ENCODE measurements at regions not wholly inside any gene's neighbourhood (a gene's known extent, or its start where the extent isn't known, plus 50 kb on each side); places are given as distances from the start of the nearest gene placed in this dataset.

DNA sequence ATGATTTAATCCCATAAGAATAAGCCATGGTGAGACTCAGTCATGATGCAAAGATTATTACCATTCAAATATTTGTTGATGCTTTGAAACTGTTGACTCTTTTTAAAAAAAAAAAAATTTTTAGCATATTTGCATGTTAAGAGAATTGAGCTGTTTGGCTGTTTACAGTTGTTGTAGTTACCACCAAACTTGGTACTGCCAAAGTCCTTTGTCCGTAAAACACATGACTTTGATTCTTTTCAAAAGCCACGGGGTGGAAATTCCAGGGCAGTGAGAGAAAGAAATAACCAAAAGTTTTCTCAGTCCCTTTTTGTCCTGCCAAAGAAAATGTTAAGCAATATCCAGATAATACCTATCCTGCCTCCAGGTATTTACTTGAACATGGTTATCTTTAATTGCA lies 474.8 kb downstream of the METTL4 start:
- no peak for DNase-seq (ENCODE audit: extremely low spot score)
- TF ChIP-seq FOXM1 (IDR thresholded peaks at IDR 0.05; ENCODE audit: borderline replicate concordance) (no peak), SUZ12 (IDR thresholded peaks at IDR 0.05) (no peak), SP1 (IDR thresholded peaks at IDR 0.05) (no peak), BHLHE40 (IDR thresholded peaks at IDR 0.05; ENCODE audit: borderline replicate concordance) (no peak), TARDBP (IDR thresholded peaks at IDR 0.05) (no peak)
- POLR2A ChIA-PET: no interaction called here
- CTCF ChIA-PET: no interaction called here

DNA sequence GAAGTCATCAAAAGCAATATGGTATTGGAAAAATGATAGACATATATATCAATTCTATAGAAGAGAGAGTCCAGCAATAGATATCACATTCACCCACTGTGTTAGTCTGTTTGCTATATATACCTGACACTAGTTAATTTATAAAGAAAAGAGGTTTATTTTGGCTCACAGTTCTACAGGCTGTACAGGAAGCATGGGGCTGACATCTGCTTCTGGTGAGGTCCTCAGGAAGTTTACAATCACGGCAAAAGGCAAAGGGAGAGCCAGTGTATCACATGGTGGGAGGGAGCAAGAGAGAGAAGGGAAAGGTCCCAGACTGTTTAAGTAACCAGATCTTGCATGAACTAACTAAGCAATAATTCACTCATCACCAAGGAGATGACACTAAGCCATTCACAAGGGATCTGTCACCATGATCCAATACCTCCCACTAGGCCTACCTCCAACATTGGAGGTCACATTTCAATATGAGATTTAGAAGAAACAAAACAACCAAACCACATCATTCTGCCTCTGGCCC lies 470.6 kb downstream of the METTL4 start:
- no peak for DNase-seq (ENCODE audit: extremely low spot score)
- TF ChIP-seq CTBP1 (IDR thresholded peaks at IDR 0.05; ENCODE audit: borderline replicate concordance) (no peak), NFRKB (IDR thresholded peaks at IDR 0.05) (no peak)
- CTCF ChIA-PET: no interaction called here
- POLR2A ChIA-PET: no interaction called here

DNA sequence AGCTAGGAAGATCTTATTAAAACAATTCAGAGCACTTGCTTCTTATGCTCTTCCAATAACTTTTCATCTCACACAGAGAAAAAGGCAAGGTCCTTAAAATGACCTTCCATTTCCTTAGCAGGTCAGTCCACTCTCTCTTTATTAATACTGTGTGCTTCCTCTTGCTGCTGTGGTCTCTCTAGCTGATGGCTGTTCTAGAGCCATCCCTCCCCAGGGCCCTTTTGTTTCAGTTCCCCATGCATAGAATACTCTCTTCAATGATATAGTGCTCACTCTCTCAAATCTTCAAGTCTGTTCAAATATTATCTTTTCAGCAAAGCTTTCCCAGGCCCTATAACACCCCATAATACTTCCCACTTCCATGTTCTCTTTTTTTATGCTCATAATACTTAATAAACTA lies 469.3 kb downstream of the METTL4 start:
- TF ChIP-seq L3MBTL2 (conservative IDR thresholded peaks at IDR 0.05): no peak
- no peak for TF ChIP-seq NFRKB (IDR thresholded peaks at IDR 0.05)
- TF ChIP-seq ARNT (IDR thresholded peaks at IDR 0.05): no peak
- TF ChIP-seq SUZ12 (IDR thresholded peaks at IDR 0.05): no peak
- TF ChIP-seq FOXA1 (IDR thresholded peaks at IDR 0.05): no peak
- no peak for TF ChIP-seq CTBP1 (IDR thresholded peaks at IDR 0.05; ENCODE audit: borderline replicate concordance)
- TF ChIP-seq LEF1 (IDR thresholded peaks at IDR 0.05; ENCODE audit: borderline replicate concordance): no peak
- TF ChIP-seq SP1 (IDR thresholded peaks at IDR 0.05): no peak
- no peak for TF ChIP-seq FOXM1 (IDR thresholded peaks at IDR 0.05; ENCODE audit: borderline replicate concordance)
- no peak for TF ChIP-seq FOXK2 (IDR thresholded peaks at IDR 0.05)
- no peak for TF ChIP-seq BHLHE40 (IDR thresholded peaks at IDR 0.05; ENCODE audit: borderline replicate concordance)
- TF ChIP-seq HDGF (IDR thresholded peaks at IDR 0.05; ENCODE audit: borderline replicate concordance): no peak
- no peak for TF ChIP-seq TARDBP (IDR thresholded peaks at IDR 0.05)

DNA sequence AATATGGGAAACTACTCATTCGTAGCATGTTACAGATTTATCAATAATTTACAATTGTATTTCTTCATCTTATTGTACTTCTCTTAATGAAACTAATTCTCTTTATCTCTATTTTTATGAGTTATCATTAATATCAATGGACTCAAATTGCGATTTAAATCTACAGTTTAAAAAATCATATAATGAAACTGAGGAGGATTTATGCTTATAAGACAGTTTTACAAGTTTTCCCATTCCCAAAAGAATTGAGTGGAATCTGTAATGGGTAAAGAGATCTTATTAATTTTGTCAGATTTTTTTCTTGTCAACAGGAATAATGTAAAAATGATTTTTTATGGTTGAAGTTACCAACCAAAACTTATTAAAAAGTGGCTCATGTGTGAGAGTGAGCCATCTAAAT lies 468.0 kb downstream of the METTL4 start:
- TF ChIP-seq FOXM1 (IDR thresholded peaks at IDR 0.05; ENCODE audit: borderline replicate concordance) (no peak), SP1 (IDR thresholded peaks at IDR 0.05) (no peak), ARNT (IDR thresholded peaks at IDR 0.05) (no peak), SUZ12 (IDR thresholded peaks at IDR 0.05) (no peak)
- POLR2A ChIA-PET: no interaction called here
- no peak for DNase-seq (ENCODE audit: extremely low spot score)
- CTCF ChIA-PET: no interaction called here

More for the DNA sequence above, 469.3 kb downstream of the METTL4 start:
- ChIA-PET CTCF (no interaction called here), POLR2A (no interaction called here)
- no peak for DNase-seq (ENCODE audit: extremely low spot score)

DNA sequence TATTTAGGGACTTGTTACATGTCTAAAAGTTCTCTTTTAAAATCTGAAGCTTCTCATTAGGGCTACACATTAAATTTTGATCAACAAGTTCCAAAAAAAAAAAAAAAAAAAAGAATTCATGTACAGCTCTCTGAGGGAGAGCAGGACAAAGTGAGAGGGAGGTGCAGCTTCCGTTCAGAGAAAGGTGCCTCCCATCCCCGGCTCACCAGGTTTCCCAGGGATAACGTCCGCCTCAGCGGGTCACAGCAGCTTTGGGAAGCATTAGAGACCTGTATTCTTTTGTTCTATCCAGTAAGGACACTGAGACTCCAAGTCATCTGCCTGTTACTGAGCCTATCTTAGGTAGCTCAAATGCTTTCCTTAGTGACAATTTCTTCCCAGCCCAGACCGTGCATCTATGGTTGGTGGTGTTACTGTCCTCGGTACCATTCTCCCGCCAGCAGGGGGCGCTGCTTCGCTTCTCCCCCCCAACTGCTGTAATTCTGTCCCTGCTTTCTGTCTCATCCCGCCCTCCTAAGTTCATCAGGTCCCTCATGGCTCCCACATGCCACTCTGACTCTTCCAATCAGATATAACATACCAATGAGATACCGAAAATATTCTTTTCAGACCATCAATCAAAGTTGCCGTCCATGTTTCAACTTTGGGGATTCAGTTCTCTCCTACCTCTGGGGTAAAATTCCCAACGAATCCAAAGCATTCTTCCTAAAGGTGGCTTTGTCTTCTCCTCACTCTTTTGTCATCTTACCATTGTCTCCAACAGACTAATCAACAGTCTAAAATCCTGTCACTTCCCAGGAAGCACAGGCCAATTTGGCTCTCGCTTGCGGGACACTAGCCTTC lies 466.5 kb downstream of the METTL4 start:
- TF ChIP-seq HDGF (IDR thresholded peaks at IDR 0.05; ENCODE audit: borderline replicate concordance) (no peak), SP1 (IDR thresholded peaks at IDR 0.05) (no peak), ARNT (IDR thresholded peaks at IDR 0.05) (no peak), CTBP1 (IDR thresholded peaks at IDR 0.05; ENCODE audit: borderline replicate concordance) (no peak), FOXM1 (IDR thresholded peaks at IDR 0.05; ENCODE audit: borderline replicate concordance) (no peak), ZNF384 (IDR thresholded peaks at IDR 0.05) (no peak), L3MBTL2 (conservative IDR thresholded peaks at IDR 0.05) (no peak), FOXK2 (IDR thresholded peaks at IDR 0.05) (no peak), SUZ12 (IDR thresholded peaks at IDR 0.05) (no peak), LEF1 (IDR thresholded peaks at IDR 0.05; ENCODE audit: borderline replicate concordance) (no peak), NFRKB (IDR thresholded peaks at IDR 0.05) (no peak), ELF4 (IDR thresholded peaks at IDR 0.05) (no peak), TARDBP (IDR thresholded peaks at IDR 0.05) (no peak), BHLHE40 (IDR thresholded peaks at IDR 0.05; ENCODE audit: borderline replicate concordance) (no peak)
- TF ChIP-seq, protein P1, sequence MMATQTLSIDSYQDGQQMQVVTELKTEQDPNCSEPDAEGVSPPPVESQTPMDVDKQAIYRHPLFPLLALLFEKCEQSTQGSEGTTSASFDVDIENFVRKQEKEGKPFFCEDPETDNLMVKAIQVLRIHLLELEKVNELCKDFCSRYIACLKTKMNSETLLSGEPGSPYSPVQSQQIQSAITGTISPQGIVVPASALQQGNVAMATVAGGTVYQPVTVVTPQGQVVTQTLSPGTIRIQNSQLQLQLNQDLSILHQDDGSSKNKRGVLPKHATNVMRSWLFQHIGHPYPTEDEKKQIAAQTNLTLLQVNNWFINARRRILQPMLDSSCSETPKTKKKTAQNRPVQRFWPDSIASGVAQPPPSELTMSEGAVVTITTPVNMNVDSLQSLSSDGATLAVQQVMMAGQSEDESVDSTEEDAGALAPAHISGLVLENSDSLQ (IDR thresholded peaks at IDR 0.05): no peak
- ChIA-PET POLR2A (no interaction called here), CTCF (interaction anchor here (0.6 to 0.8 kb wide), 7 partner anchors 9 to 452 kb away, joined by 3 to 5 read pairs (median 3); no protein-coding TSS in a partner anchor)
- peak; percentile 48 for DNase-seq (ENCODE audit: extremely low spot score)

DNA sequence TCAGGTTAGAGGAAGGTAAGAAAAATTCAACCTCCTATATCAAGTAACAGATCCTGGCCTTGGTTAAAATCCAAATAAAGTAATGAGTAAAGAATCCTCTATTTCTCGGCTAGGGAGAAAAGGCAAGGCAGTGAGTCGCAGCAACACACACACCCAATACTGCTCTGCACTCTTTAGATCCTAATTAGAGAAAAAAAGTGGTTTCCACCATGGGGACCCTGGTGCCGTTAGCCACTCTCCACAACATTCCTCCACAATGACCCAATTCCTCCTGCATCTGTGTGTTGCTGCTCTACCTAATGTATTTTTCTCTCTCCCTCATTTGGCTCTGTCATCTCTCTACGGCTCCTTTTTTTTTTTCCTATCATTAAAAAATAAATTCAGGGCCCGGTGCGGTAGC lies 462.7 kb downstream of the METTL4 start:
- DNase-seq (ENCODE audit: extremely low spot score): no peak
- TF ChIP-seq NFRKB (IDR thresholded peaks at IDR 0.05): no peak
- no peak for TF ChIP-seq ELF4 (IDR thresholded peaks at IDR 0.05)
- TF ChIP-seq FOXM1 (IDR thresholded peaks at IDR 0.05; ENCODE audit: borderline replicate concordance): no peak
- no peak for TF ChIP-seq BHLHE40 (IDR thresholded peaks at IDR 0.05; ENCODE audit: borderline replicate concordance)
- no peak for TF ChIP-seq SUZ12 (IDR thresholded peaks at IDR 0.05)
- TF ChIP-seq CTBP1 (IDR thresholded peaks at IDR 0.05; ENCODE audit: borderline replicate concordance): no peak
- no peak for TF ChIP-seq ARNT (IDR thresholded peaks at IDR 0.05)
- no peak for TF ChIP-seq L3MBTL2 (conservative IDR thresholded peaks at IDR 0.05)
- TF ChIP-seq FOXK2 (IDR thresholded peaks at IDR 0.05): no peak
- TF ChIP-seq, protein P1 (IDR thresholded peaks at IDR 0.05): no peak
- CTCF ChIA-PET: no interaction called here
- POLR2A ChIA-PET: no interaction called here

DNA sequence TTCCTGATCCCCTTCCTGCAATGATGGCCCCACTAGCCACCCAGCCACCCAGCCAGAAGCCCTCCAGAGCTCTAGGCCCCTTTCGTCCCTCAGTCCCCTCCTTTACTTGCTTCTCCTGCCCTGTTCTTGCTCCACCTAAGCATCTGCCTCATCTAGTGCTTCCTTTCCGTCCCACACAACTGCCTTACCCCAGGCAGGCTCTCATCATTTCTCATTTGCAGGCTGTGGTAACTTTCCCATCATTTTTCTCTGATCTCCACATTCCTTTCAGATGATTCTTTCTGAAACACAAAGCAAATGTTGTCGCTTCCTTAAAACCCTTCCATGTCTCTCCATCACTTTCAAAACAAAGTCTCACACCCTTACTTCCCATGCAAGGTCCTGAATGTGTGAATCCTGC lies 459.8 kb downstream of the METTL4 start:
- CTCF ChIA-PET: interaction anchor here (0.6 kb wide), 1 partner anchor 420 kb away, joined by 3 read pairs; no protein-coding TSS in a partner anchor
- POLR2A ChIA-PET: no interaction called here
- no peak for DNase-seq (ENCODE audit: extremely low spot score)
- TF ChIP-seq ELF4 (IDR thresholded peaks at IDR 0.05): no peak
- no peak for TF ChIP-seq FOXM1 (IDR thresholded peaks at IDR 0.05; ENCODE audit: borderline replicate concordance)
- TF ChIP-seq TARDBP (IDR thresholded peaks at IDR 0.05): no peak
- TF ChIP-seq NFRKB (IDR thresholded peaks at IDR 0.05): no peak
- no peak for TF ChIP-seq FOXA1 (IDR thresholded peaks at IDR 0.05)
- no peak for TF ChIP-seq SP1 (IDR thresholded peaks at IDR 0.05)
- no peak for TF ChIP-seq L3MBTL2 (conservative IDR thresholded peaks at IDR 0.05)
- no peak for TF ChIP-seq ZNF384 (IDR thresholded peaks at IDR 0.05)
- no peak for TF ChIP-seq SUZ12 (IDR thresholded peaks at IDR 0.05)

Data from HEK293T (cell line).